HCT116 (cell line): ENCODE measurements at regions not wholly inside any gene's neighbourhood (a gene's known extent, or its start where the extent isn't known, plus 50 kb on each side); places are given as distances from the start of the nearest gene placed in this dataset.

ENCODE experiments used
- ATAC-seq: fragments of 200-7000 bp; cut with Tn5 transposase; 2 replicates; pipeline ENCODE4 v1.9.1; 2020; ENCODE audit warnings: mild to moderate bottlenecking, moderate library complexity
- BruUV-seq: library from RNA; stranded (reverse); fragments of 400-500 nt; replicated peaks from 2 replicates; lab custom pipeline; 2021; lab: Mats Ljungman, UMichigan
- CTCF ChIA-PET: fragments of 300-600 bp; sonication (Branson Sonifier 250); formaldehyde crosslinking; loops from one replicate; lab custom pipeline; 2021; ENCODE audit warnings: antibody characterized with exemption; lab: Charles Lee
- POLR2A ChIA-PET: fragments of 300-600, 350-600 bp; sonication (Branson Sonifier 250); formaldehyde crosslinking; loops from one replicate; lab custom pipeline; 2021; ENCODE audit warnings: antibody characterized with exemption; lab: Charles Lee
- RAD21 ChIA-PET, 2 experiments: fragments of 300-600 bp; sonication (Branson Sonifier 250); formaldehyde crosslinking; loops; one replicate each; lab custom pipeline; 2023; ENCODE audit warnings: low total read pairs in 2 of 2; ENCODE audit not compliant: uncharacterized antibody in 2 of 2, unreplicated experiment in 2 of 2, low non-redundant PET in 1 of 2; lab: Charles Lee
- DNase-seq: peaks from one replicate; pipeline ENCODE4 v3.0.0-alpha.2; 2010; ENCODE audit warnings: low read depth, low spot score
- H2AFZ ChIP-seq: fragments of 200-600 bp; shearing (Covaris generic), sonication (generic); 2 replicates; pipeline ENCODE4 v1.6.1; 2017; ENCODE audit warnings: low read depth, mixed run types, mixed read lengths, antibody characterized with exemption, low read length; ENCODE audit not compliant: poor library complexity, severe bottlenecking
- H3K27ac ChIP-seq: 2 replicates; pipeline ENCODE4 v1.5.1; 2012; ENCODE audit warnings: low read depth, low read length
- H3K27me3 ChIP-seq: fragments of 200-600 bp; sonication (generic); 2 replicates; pipeline ENCODE4 v1.6.1; 2016; ENCODE audit warnings: mixed run types, low read length, mixed read lengths; ENCODE audit not compliant: insufficient read depth
- H3K36me3 ChIP-seq, 2 experiments: fragments of 200-500 bp in 1 of 2; fragments of 200-600 bp in 1 of 2; sonication (Bioruptor generic) in 1 of 2; sonication (generic) in 1 of 2; 2 replicates each; pipeline versions ENCODE4 v1.5.1 to v1.6.1; 2014 to 2016; ENCODE audit warnings: low read length in 2 of 2, inconsistent platforms in 1 of 2, mixed read lengths in 1 of 2, mixed run types in 1 of 2; ENCODE audit not compliant: insufficient read depth in 2 of 2, control insufficient read depth in 1 of 2
- H3K4me1 ChIP-seq, 2 experiments: fragments of 200-600 bp in 1 of 2; sonication (generic) in 1 of 2; 2 replicates each; pipeline versions ENCODE4 v1.5.1 to v1.6.1; 2012 to 2017; ENCODE audit warnings: low read length in 2 of 2, inconsistent platforms in 1 of 2, mild to moderate bottlenecking in 1 of 2, mixed read lengths in 1 of 2, mixed run types in 1 of 2, moderate library complexity in 1 of 2; ENCODE audit not compliant: insufficient read depth in 2 of 2, control insufficient read depth in 1 of 2
- H3K4me2 ChIP-seq: fragments of 200-600 bp; sonication (generic); 2 replicates; pipeline ENCODE4 v1.6.1; 2017; ENCODE audit warnings: mixed run types, low read length, mixed read lengths
- H3K4me3 ChIP-seq, 2 experiments: fragments of 200-600 bp in 1 of 2; sonication (generic) in 1 of 2; replicated peaks in 1 of 2; 2 replicates each; pipeline ENCODE4 v1.5.1; 2011 to 2016; ENCODE audit warnings: low read length in 2 of 2, control low read depth in 1 of 2, low read depth in 1 of 2, mild to moderate bottlenecking in 1 of 2, mixed read lengths in 1 of 2, mixed run types in 1 of 2
- H3K79me2 ChIP-seq: fragments of 200-600 bp; sonication (generic); 2 replicates; pipeline ENCODE4 v1.6.1; 2017; ENCODE audit warnings: mild to moderate bottlenecking, mixed run types, low read length, moderate library complexity, mixed read lengths; ENCODE audit not compliant: insufficient read depth
- H3K9ac ChIP-seq: fragments of 200-600 bp; sonication (generic); 2 replicates; pipeline ENCODE4 v1.6.1; 2016; ENCODE audit warnings: low read length, mixed read lengths
- H3K9me2 ChIP-seq: fragments of 200-600 bp; sonication (generic), shearing (Covaris generic); 2 replicates; pipeline ENCODE4 v1.6.1; 2017; ENCODE audit warnings: mixed run types, mild to moderate bottlenecking, moderate library complexity; ENCODE audit not compliant: insufficient read depth
- H3K9me3 ChIP-seq, 2 experiments: fragments of 200-500 bp in 1 of 2; fragments of 200-600 bp in 1 of 2; sonication (Bioruptor generic) in 1 of 2; sonication (generic) in 1 of 2; 2 replicates each; pipeline ENCODE4 v1.6.1; 2014 to 2017; ENCODE audit warnings: low read length in 2 of 2, mixed read lengths in 2 of 2, inconsistent platforms in 1 of 2, low read depth in 1 of 2, mild to moderate bottlenecking in 1 of 2, mixed run types in 1 of 2, moderate library complexity in 1 of 2; ENCODE audit not compliant: control insufficient read depth in 1 of 2, insufficient read depth in 1 of 2
- H4K20me1 ChIP-seq: fragments of 200-600 bp; sonication (generic), shearing (Covaris generic); 2 replicates; pipeline ENCODE4 v1.6.1; 2017; ENCODE audit warnings: mixed run types, mild to moderate bottlenecking, moderate library complexity; ENCODE audit not compliant: insufficient read depth
- ATF3 ChIP-seq: IDR thresholded peaks from 2 replicates; pipeline ENCODE4 v1.6.1; 2012
- CTCF ChIP-seq, 3 experiments: fragments of 200-600 bp in 1 of 3; sonication (generic) in 1 of 3; IDR thresholded peaks in 2 of 3; conservative IDR thresholded peaks in 1 of 3; 2 replicates each; pipeline ENCODE4 v1.5.1; 2012 to 2017; ENCODE audit warnings: low read depth in 2 of 3, low read length in 2 of 3, antibody characterized with exemption in 1 of 3, borderline replicate concordance in 1 of 3, control low read depth in 1 of 3, mild to moderate bottlenecking in 1 of 3, mixed read lengths in 1 of 3, mixed run types in 1 of 3, moderate library complexity in 1 of 3; ENCODE audit not compliant: insufficient read depth in 1 of 3
- EGR1 ChIP-seq: IDR thresholded peaks from 2 replicates; pipeline ENCODE4 v1.6.1; 2012; ENCODE audit warnings: low read depth
- EZH2phosphoT487 ChIP-seq: fragments of 200-600 bp; IDR thresholded peaks from 2 replicates; pipeline ENCODE4 v1.6.1; 2018; ENCODE audit warnings: antibody characterized with exemption, borderline replicate concordance
- JUND ChIP-seq: IDR thresholded peaks from 2 replicates; pipeline ENCODE4 v1.6.1; 2012
- POLR2A ChIP-seq: IDR thresholded peaks from 2 replicates; pipeline ENCODE4 v1.7.0; 2011; ENCODE audit warnings: borderline replicate concordance; ENCODE audit not compliant: insufficient read depth, insufficient read length; ENCODE audit errors: extremely low read depth
- POLR2AphosphoS5 ChIP-seq: IDR thresholded peaks from 2 replicates; pipeline ENCODE4 v1.6.1; 2011; ENCODE audit warnings: mild to moderate bottlenecking, low read depth, low read length, moderate library complexity
- ZFX ChIP-seq: fragments of 450-650 bp; IDR thresholded peaks from 2 replicates; pipeline ENCODE4 v1.6.1; 2017
- ZNF274 ChIP-seq: fragments of 200-500 bp; sonication (Bioruptor generic); IDR thresholded peaks from 2 replicates; pipeline ENCODE4 v1.6.1; 2014; ENCODE audit warnings: mild to moderate bottlenecking, low read depth, low read length, inconsistent platforms
- intact Hi-C: fragments of 100-400 bp; cut with micrococcal nuclease; formaldehyde crosslinking; loops from 2 replicates; pipeline ENCODE4 v1.10.0; 2022

DNA sequence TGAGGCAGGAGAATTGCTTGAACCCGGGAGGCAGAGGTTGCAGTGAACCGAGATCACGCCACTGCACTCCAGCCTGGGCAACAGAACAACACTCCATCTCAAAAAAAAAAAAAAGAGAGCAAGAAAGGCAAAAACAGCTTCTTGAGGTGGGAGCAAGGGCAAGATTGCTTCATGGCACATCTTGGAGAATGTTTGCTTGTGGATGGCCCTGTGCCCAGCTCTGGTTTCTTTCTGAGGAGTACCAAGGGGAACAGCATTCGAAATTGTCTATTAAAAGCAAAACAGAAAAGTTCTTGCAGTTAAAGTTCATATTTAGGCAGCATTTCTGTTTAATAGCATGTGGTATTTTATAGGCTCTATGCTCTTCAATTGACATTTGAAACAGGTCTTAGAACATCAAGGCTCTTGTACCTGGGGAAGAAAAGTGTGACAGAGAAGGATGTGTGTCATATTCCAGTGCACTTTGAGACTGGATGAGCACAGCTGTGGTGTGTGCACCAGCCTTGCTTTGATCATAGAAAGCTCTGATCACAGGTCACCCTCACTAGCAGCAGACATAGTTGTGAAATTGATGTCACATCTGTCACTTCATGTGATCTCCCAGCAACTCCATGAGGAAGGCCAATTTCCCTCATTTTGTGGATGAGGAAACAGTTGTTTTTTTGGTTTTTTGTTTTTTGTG is 154.3 kb downstream of the UXS1 start:
- intact Hi-C loops, result no loop called here
- Histone ChIP-seq H3K27me3 (no peaks in the 10 kb centered on the region), H3K27ac (no peak overlapping the region), H4K20me1 (no peaks in the 10 kb centered on the region), H2AFZ (no peak overlapping the region), H3K4me2 (no peak overlapping the region), H3K9ac (no peak overlapping the region), H3K4me1 (no peaks in the 10 kb centered on the region), H3K79me2 (no peaks in the 10 kb centered on the region), H3K36me3 (no peaks in the 10 kb centered on the region), H3K9me3 (no peaks in the 10 kb centered on the region), H3K4me3 (no peak overlapping the region), H3K9me2 (no peaks in the 10 kb centered on the region)
- DNase-seq (no peak), ATAC-seq (no peak)
- BruUV-seq, result no TSS peak
- no peak for TF ChIP-seq ZNF274
- no peak for TF ChIP-seq ZFX
- TF ChIP-seq EGR1, result no peak
- TF ChIP-seq CTCF (IDR thresholded peaks at IDR 0.05 in 2 of 3, conservative IDR thresholded peaks at IDR 0.05 in 1 of 3; ENCODE audit: borderline replicate concordance in 1 of 3, insufficient read depth in 1 of 3, low read depth in 2 of 3, low read length in 2 of 3), result no peak
- ChIA-PET POLR2A (no interaction called here), RAD21 (no interaction called here), CTCF (no interaction called here)

- Histone ChIP-seq H3K9me3 (no peaks in the 10 kb centered on the region), H3K4me2 (no peak overlapping the region), H3K9ac (no peak overlapping the region), H3K4me1 (no peaks in the 10 kb centered on the region), H3K27me3 (no peaks in the 10 kb centered on the region), H3K79me2 (no peaks in the 10 kb centered on the region), H3K27ac (no peak overlapping the region), H3K9me2 (no peaks in the 10 kb centered on the region), H4K20me1 (no peaks in the 10 kb centered on the region), H3K4me3 (no peak overlapping the region), H2AFZ (no peak overlapping the region), H3K36me3 (no peaks in the 10 kb centered on the region)
- BruUV-seq, result no TSS peak
- ChIA-PET CTCF (no interaction called here), RAD21 (no interaction called here), POLR2A (no interaction called here)
- DNase-seq (no peak), ATAC-seq (no peak; the same call in 1 of the 2 replicates)
- intact Hi-C loops, result no loop called here
- TF ChIP-seq POLR2AphosphoS5 (no peak), CTCF (IDR thresholded peaks at IDR 0.05 in 2 of 3, conservative IDR thresholded peaks at IDR 0.05 in 1 of 3; ENCODE audit: borderline replicate concordance in 1 of 3, insufficient read depth in 1 of 3, low read depth in 2 of 3, low read length in 2 of 3) (no peak), EGR1 (no peak), ZFX (no peak), ZNF274 (no peak), JUND (no peak), POLR2A (no peak), EZH2phosphoT487 (no peak), ATF3 (no peak)
These were observed 155.3 kb downstream of the UXS1 start for GRCh38 chr2:106038601-106039375.
